Neural cell (in vitro differentiated cells): ENCODE measurements at regions not wholly inside any gene's neighbourhood (a gene's known extent, or its start where the extent isn't known, plus 50 kb on each side); places are given as distances from the start of the nearest gene placed in this dataset.

ENCODE experiments used
- H2AFZ ChIP-seq: fragments of 200-600, 300-800 bp; sonication (generic), shearing (Covaris generic); 2 replicates; pipeline ENCODE4 v1.6.0; 2014; ENCODE audit warnings: low read depth, mild to moderate bottlenecking, antibody characterized with exemption, low read length, moderate library complexity
- H3F3A ChIP-seq: fragments of 200-600 bp; shearing (Covaris generic); 2 replicates; pipeline ENCODE4 v1.6.1; 2016; ENCODE audit warnings: mild to moderate bottlenecking, moderate library complexity, mixed read lengths, antibody characterized with exemption, low read length; ENCODE audit not compliant: insufficient read depth, poor library complexity, severe bottlenecking
- H3K27ac ChIP-seq: fragments of 200-600, 300-800 bp; sonication (generic), shearing (Covaris generic); 2 replicates; pipeline ENCODE4 v1.5.1; 2014; ENCODE audit warnings: mild to moderate bottlenecking, low read length, moderate library complexity
- H3K27me3 ChIP-seq: fragments of 300-800, 200-600 bp; sonication (generic), shearing (Covaris generic); 2 replicates; pipeline ENCODE4 v1.6.0; 2014; ENCODE audit warnings: mild to moderate bottlenecking, low read depth, low read length, moderate library complexity; ENCODE audit not compliant: insufficient read depth
- H3K36me3 ChIP-seq: fragments of 300-800, 200-600 bp; sonication (generic), shearing (Covaris generic); 2 replicates; pipeline ENCODE4 v1.5.1; 2014; ENCODE audit warnings: mild to moderate bottlenecking, antibody characterized with exemption, low read length, moderate library complexity; ENCODE audit not compliant: insufficient read depth
- H3K4me2 ChIP-seq: fragments of 300-800, 200-600 bp; sonication (generic), shearing (Covaris generic); 2 replicates; pipeline ENCODE4 v1.6.0; 2014; ENCODE audit warnings: mild to moderate bottlenecking, low read length
- H3K4me3 ChIP-seq: fragments of 300-800, 200-600 bp; sonication (generic), shearing (Covaris generic); 2 replicates; pipeline ENCODE4 v1.5.1; 2014; ENCODE audit warnings: mild to moderate bottlenecking, low read length, moderate library complexity
- H3K79me2 ChIP-seq: fragments of 200-600 bp; shearing (Covaris generic); replicated peaks from 2 replicates; pipeline ENCODE4 v1.6.0; 2014; ENCODE audit warnings: mild to moderate bottlenecking, low read length, moderate library complexity; ENCODE audit not compliant: insufficient read depth
- H3K9ac ChIP-seq: fragments of 300-800, 200-600 bp; sonication (generic), shearing (Covaris generic); 2 replicates; pipeline ENCODE4 v1.6.1; 2016; ENCODE audit warnings: mild to moderate bottlenecking, low read length, mixed read lengths
- H3K9me2 ChIP-seq: fragments of 200-600 bp; shearing (Covaris generic); 2 replicates; pipeline ENCODE4 v1.6.1; 2016; ENCODE audit warnings: mild to moderate bottlenecking, low read length, mixed read lengths; ENCODE audit not compliant: insufficient read depth
- H3K9me3 ChIP-seq: fragments of 200-600, 300-800 bp; sonication (generic), shearing (Covaris generic); 2 replicates; pipeline ENCODE4 v1.6.1; 2016; ENCODE audit warnings: mild to moderate bottlenecking, mixed run types, low read length, moderate library complexity, mixed read lengths
- H4K20me1 ChIP-seq: fragments of 200-600 bp; shearing (Covaris generic); 2 replicates; pipeline ENCODE4 v1.6.1; 2016; ENCODE audit warnings: mild to moderate bottlenecking, mixed run types; ENCODE audit not compliant: insufficient read depth
- EP300 ChIP-seq: fragments of 450-650 bp; conservative IDR thresholded peaks from 2 replicates; pipeline ENCODE4 v1.6.1; 2014; ENCODE audit warnings: antibody characterized with exemption, mild to moderate bottlenecking, moderate library complexity; ENCODE audit not compliant: poor library complexity, severe bottlenecking
- EZH2 ChIP-seq: fragments of 200-600, 300-800 bp; shearing (Covaris generic), sonication (generic); IDR thresholded peaks from 2 replicates; pipeline ENCODE4 v1.6.1; 2014; ENCODE audit warnings: antibody characterized with exemption, low read length, borderline replicate concordance, mild to moderate bottlenecking; ENCODE audit not compliant: insufficient read depth, poor library complexity, severe bottlenecking
- MXI1 ChIP-seq: fragments of 450-650 bp; conservative IDR thresholded peaks from 2 replicates; pipeline ENCODE4 v1.6.1; 2014; ENCODE audit warnings: antibody characterized with exemption, mild to moderate bottlenecking; ENCODE audit not compliant: poor library complexity, severe bottlenecking
- POLR2AphosphoS5 ChIP-seq: IDR thresholded peaks from 2 replicates; pipeline ENCODE4 v1.6.1; 2012
- RAD21 ChIP-seq: fragments of 450-650 bp; conservative IDR thresholded peaks from 2 replicates; pipeline ENCODE4 v1.6.1; 2014; ENCODE audit warnings: antibody characterized with exemption, mild to moderate bottlenecking, moderate library complexity
- REST ChIP-seq: IDR thresholded peaks from 2 replicates; pipeline ENCODE4 v1.6.1; 2012; ENCODE audit warnings: borderline replicate concordance
- SMC3 ChIP-seq: fragments of 450-650 bp; conservative IDR thresholded peaks from 2 replicates; pipeline ENCODE4 v1.6.1; 2014; ENCODE audit warnings: antibody characterized with exemption, mild to moderate bottlenecking, moderate library complexity; ENCODE audit not compliant: poor library complexity
- TAF1 ChIP-seq: IDR thresholded peaks from 2 replicates; pipeline ENCODE4 v1.6.1; 2012; ENCODE audit warnings: low read depth
- TF ChIP-seq, protein P1 (sequence below): fragments of 450-650 bp; IDR thresholded peaks from 2 replicates; pipeline ENCODE4 v1.5.1; 2014; ENCODE audit warnings: antibody characterized with exemption, mild to moderate bottlenecking, moderate library complexity; ENCODE audit not compliant: poor library complexity, severe bottlenecking

GRCh38 chr2:199558156-199558555, 100.4 kb upstream of the SATB2 start:
- no peaks in the 10 kb centered on the region for H3F3A ChIP-seq
- H3K36me3 ChIP-seq = no peaks in the 10 kb centered on the region
- H3K9me3 ChIP-seq = no peaks in the 10 kb centered on the region
- H3K4me3 ChIP-seq = no peak overlapping the region
- no peak overlapping the region for H3K27ac ChIP-seq
- no peak overlapping the region for H2AFZ ChIP-seq
- no peaks in the 10 kb centered on the region for H3K9me2 ChIP-seq
- no peaks in the 10 kb centered on the region for H3K79me2 ChIP-seq
- no peak overlapping the region for H3K4me2 ChIP-seq
- H4K20me1 ChIP-seq = no peaks in the 10 kb centered on the region
- H3K27me3 ChIP-seq = no peaks in the 10 kb centered on the region
- H3K9ac ChIP-seq = no peak overlapping the region
- TF ChIP-seq TAF1 = no peak
- no peak for TF ChIP-seq MXI1
- TF ChIP-seq, protein P1, sequence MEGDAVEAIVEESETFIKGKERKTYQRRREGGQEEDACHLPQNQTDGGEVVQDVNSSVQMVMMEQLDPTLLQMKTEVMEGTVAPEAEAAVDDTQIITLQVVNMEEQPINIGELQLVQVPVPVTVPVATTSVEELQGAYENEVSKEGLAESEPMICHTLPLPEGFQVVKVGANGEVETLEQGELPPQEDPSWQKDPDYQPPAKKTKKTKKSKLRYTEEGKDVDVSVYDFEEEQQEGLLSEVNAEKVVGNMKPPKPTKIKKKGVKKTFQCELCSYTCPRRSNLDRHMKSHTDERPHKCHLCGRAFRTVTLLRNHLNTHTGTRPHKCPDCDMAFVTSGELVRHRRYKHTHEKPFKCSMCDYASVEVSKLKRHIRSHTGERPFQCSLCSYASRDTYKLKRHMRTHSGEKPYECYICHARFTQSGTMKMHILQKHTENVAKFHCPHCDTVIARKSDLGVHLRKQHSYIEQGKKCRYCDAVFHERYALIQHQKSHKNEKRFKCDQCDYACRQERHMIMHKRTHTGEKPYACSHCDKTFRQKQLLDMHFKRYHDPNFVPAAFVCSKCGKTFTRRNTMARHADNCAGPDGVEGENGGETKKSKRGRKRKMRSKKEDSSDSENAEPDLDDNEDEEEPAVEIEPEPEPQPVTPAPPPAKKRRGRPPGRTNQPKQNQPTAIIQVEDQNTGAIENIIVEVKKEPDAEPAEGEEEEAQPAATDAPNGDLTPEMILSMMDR = no peak
- no peak for TF ChIP-seq RAD21
- TF ChIP-seq EZH2 = no peak
- TF ChIP-seq EP300 = no peak
- TF ChIP-seq SMC3 = no peak
- TF ChIP-seq POLR2AphosphoS5 = no peak
- TF ChIP-seq REST = no peak

DNA sequence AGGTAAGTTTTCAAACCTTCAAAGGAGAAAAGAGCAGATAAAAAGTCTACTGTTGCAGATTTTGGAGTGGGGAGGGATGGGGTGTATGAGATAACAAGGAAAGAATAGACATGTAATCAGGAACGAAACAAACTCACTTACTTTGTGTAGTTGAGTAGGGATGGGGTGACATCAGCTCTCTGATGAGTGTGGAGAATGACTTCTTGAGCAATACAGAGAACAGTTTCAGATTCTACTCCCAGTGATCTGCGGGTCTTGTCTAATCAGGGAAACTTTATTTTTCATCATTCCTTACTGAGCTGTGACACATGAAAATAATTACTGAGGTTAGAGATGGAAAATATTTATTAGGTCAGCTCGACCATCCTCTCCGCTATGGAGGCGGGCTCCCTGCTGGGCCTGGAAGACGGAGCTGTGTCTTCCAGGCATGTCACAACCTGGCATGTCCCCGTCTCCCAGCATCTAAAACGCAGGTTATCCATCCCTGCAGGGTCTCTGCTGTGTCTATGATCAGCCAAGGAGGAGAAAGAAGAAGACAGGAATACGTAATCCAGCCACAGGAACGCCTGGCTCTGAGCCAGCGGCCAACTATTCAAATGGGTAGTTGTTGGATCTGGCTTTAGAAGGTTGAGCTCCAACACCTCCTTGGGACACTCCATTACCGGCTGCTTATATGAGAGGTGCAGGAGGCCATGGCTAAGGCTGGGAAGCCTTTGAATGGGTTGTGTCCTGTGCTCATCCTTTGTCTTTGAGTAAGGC, 99.0 kb upstream of the SATB2 start:
- no peak overlapping the region for H2AFZ ChIP-seq
- no peak overlapping the region for H3K4me2 ChIP-seq
- H3K9me2 ChIP-seq = no peaks in the 10 kb centered on the region
- no peaks in the 10 kb centered on the region for H3K36me3 ChIP-seq
- H3K9ac ChIP-seq = no peak overlapping the region
- no peaks in the 10 kb centered on the region for H3K79me2 ChIP-seq
- no peaks in the 10 kb centered on the region for H3K27me3 ChIP-seq
- no peak overlapping the region for H3K4me3 ChIP-seq
- no peak overlapping the region for H3K27ac ChIP-seq
- H4K20me1 ChIP-seq = no peaks in the 10 kb centered on the region
- no peaks in the 10 kb centered on the region for H3K9me3 ChIP-seq
- TF ChIP-seq REST (no peak), EP300 (no peak)
- TF ChIP-seq, protein P1 = no peak
- no peaks in the 10 kb centered on the region for H3F3A ChIP-seq
